MCF 10A (cell line): ENCODE measurements at regions not wholly inside any gene's neighbourhood (a gene's known extent, or its start where the extent isn't known, plus 50 kb on each side); places are given as distances from the start of the nearest gene placed in this dataset.
"Not testable (repeated sequence)": the region's sequence is repeated elsewhere in the genome, so short reads cannot be mapped to it uniquely, and the experiment has no call there.

ENCODE experiments used
- BruUV-seq: library from RNA; stranded (reverse); fragments of 400-500 nt; replicated peaks from 2 replicates; lab custom pipeline; 2021; lab: Mats Ljungman, UMichigan
- CTCF ChIA-PET: fragments of 300-600 bp; sonication (Branson Sonifier 250); formaldehyde crosslinking; extraction: SDS; loops from one replicate; lab custom pipeline; 2021; ENCODE audit warnings: antibody characterized with exemption, inconsistent platforms; lab: Yijun Ruan, JAX
- POLR2A ChIA-PET: fragments of 300-600, 350-650 bp; sonication (Branson Sonifier 250); formaldehyde crosslinking; extraction: SDS; loops from one replicate; lab custom pipeline; 2020; ENCODE audit warnings: antibody characterized with exemption, inconsistent platforms; lab: Yijun Ruan, JAX
- DNase-seq: peaks from one replicate; pipeline ENCODE4 v3.0.0-alpha.2; 2018; ENCODE audit not compliant: unreplicated experiment
- H3K27ac Mint-ChIP-seq: one replicate; pipeline ENCODE4 v1.8.0; 2022; ENCODE audit warnings: mild to moderate bottlenecking, low read depth, mixed read lengths; ENCODE audit not compliant: unreplicated experiment
- H3K27me3 Mint-ChIP-seq: one replicate; pipeline ENCODE4 v1.8.0; 2022; ENCODE audit warnings: mixed read lengths; ENCODE audit not compliant: insufficient read depth, unreplicated experiment
- H3K36me3 Mint-ChIP-seq: one replicate; pipeline ENCODE4 v1.8.0; 2022; ENCODE audit warnings: mild to moderate bottlenecking, moderate library complexity, mixed read lengths; ENCODE audit not compliant: insufficient read depth, unreplicated experiment
- H3K4me1 Mint-ChIP-seq: one replicate; pipeline ENCODE4 v1.8.0; 2022; ENCODE audit warnings: mixed read lengths; ENCODE audit not compliant: insufficient read depth, unreplicated experiment
- H3K4me3 Mint-ChIP-seq: one replicate; pipeline ENCODE4 v1.8.0; 2022; ENCODE audit warnings: mild to moderate bottlenecking, moderate library complexity, mixed read lengths; ENCODE audit not compliant: unreplicated experiment
- H3K9me3 Mint-ChIP-seq: one replicate; pipeline ENCODE4 v1.8.0; 2022; ENCODE audit warnings: mixed read lengths; ENCODE audit not compliant: unreplicated experiment
- intact Hi-C: fragments of 100-400 bp; cut with micrococcal nuclease; formaldehyde crosslinking; loops from 2 replicates; pipeline ENCODE4 v1.14.1; 2022
- TF ChIP-seq, protein P1 (sequence below): fragments of 200-600 bp; IDR thresholded peaks from one replicate; pipeline ENCODE4 v1.8.0; 2022; ENCODE audit warnings: antibody characterized with exemption, mild to moderate bottlenecking; ENCODE audit not compliant: unreplicated experiment

DNA sequence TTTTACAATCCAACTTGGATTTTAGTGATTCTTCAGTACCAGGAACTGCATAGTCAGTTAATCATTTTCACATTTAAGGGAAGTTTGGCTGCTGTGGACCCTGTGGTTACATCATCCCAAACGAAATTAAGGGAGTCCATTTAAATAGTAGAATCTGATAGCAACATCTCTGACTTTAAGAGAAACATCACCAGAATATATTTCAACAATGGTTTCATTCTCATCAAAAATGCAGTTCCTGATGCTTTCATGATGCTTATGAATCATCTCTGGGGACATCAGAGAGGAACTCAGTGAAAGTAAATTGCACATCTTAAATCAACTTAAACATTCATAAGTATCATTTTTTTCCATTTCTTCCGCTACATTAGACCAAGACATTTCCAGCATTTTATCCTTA is 1170.7 kb downstream of the FSCB start:
- intact Hi-C loops, result no loop called here
- Mint-ChIP-seq H3K4me1 (no peaks in the 10 kb centered on the region), H3K36me3 (no peaks in the 10 kb centered on the region), H3K4me3 (no peak overlapping the region), H3K27me3 (no peaks in the 10 kb centered on the region), H3K9me3 (no peaks in the 10 kb centered on the region), H3K27ac (no peak overlapping the region)
- CTCF ChIA-PET, result no interaction called here
- no TSS peak for BruUV-seq
- POLR2A ChIA-PET, result interaction anchor here (0.7 kb wide), 1 partner anchor 228 kb away, joined by 3 read pairs; no protein-coding TSS in a partner anchor
- TF ChIP-seq, protein P1, sequence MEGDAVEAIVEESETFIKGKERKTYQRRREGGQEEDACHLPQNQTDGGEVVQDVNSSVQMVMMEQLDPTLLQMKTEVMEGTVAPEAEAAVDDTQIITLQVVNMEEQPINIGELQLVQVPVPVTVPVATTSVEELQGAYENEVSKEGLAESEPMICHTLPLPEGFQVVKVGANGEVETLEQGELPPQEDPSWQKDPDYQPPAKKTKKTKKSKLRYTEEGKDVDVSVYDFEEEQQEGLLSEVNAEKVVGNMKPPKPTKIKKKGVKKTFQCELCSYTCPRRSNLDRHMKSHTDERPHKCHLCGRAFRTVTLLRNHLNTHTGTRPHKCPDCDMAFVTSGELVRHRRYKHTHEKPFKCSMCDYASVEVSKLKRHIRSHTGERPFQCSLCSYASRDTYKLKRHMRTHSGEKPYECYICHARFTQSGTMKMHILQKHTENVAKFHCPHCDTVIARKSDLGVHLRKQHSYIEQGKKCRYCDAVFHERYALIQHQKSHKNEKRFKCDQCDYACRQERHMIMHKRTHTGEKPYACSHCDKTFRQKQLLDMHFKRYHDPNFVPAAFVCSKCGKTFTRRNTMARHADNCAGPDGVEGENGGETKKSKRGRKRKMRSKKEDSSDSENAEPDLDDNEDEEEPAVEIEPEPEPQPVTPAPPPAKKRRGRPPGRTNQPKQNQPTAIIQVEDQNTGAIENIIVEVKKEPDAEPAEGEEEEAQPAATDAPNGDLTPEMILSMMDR, result no peak
- no peak for DNase-seq

DNA sequence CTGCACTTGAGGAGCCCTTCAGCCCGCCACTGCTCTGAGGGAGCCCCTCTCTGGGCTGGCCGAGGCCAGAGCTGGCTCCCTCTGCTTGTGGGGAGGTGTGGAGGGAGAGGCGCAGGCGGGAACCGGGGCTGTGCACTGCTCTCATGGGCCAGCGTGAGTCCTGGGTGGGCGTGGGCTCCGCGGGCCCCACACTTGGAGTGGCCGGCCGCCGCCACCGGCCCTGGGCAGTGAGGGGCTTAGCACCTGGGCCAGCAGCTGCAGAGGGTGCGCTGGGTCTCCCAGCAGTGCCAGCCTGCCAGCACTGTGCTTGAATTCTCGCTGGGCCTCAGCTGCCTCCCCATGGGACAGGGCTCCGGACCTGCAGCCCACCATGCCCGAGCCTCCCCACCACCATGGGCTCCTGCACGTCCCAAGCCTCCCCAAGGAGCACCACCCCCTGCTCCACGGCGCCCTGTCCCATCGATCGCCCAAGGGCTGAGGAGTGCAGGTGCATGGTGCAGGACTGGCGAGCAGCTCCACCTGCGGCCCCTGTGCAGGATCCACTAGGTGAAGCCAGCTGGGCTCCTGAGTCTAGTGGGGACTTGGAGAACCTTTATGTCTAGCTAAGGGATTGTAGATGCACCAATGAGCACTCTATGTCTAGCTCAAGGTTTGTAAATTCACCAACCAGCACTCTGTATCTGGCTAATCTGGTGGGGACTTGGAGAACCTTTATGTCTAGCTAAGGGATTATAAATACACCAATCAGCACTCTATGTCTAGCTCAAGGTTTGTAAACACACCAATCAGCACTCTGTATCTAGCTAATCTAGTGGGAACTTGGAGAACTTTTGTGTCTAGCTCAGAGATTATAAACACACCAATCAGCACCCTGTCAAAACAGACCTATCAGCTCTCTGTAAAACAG is 1180.3 kb downstream of the FSCB start:
- not testable (repeated sequence) for BruUV-seq

DNA sequence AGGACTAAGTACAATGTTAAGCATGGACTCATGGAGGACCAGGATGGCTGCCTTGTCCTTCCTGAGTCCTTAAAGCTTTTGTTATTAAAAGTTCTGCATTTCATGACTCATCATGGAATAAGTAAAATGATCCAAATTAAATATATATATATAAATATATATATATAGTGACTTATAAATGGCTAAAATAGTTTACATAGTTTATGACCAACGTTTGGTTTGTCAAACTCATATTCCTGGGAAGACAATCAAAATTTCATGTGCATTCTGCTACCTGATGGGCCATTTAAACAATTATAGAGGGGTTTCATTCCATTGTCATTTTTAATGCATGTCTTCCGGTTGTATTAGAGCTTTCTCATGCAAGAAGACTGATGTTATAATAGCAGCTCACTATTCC is 1190.7 kb downstream of the FSCB start:
- Mint-ChIP-seq H3K9me3 (no peaks in the 10 kb centered on the region), H3K27ac (no peak overlapping the region), H3K4me3 (no peak overlapping the region), H3K36me3 (no peaks in the 10 kb centered on the region), H3K4me1 (no peaks in the 10 kb centered on the region), H3K27me3 (no peaks in the 10 kb centered on the region)
- no peak for DNase-seq
- POLR2A ChIA-PET, result no interaction called here
- TF ChIP-seq, protein P1, result no peak
- BruUV-seq, result no TSS peak
- CTCF ChIA-PET, result no interaction called here
- intact Hi-C loops, result no loop called here

More for the DNA sequence above, 1180.3 kb downstream of the FSCB start:
- H3K36me3 Mint-ChIP-seq, DNase-seq, POLR2A ChIA-PET, H3K4me1 Mint-ChIP-seq, H3K27me3 Mint-ChIP-seq, H3K27ac Mint-ChIP-seq, H3K4me3 Mint-ChIP-seq, CTCF ChIA-PET, intact Hi-C loops: not testable (repeated sequence)
- H3K9me3 Mint-ChIP-seq, result peaks cover 14% of the 10 kb centered on the region

DNA sequence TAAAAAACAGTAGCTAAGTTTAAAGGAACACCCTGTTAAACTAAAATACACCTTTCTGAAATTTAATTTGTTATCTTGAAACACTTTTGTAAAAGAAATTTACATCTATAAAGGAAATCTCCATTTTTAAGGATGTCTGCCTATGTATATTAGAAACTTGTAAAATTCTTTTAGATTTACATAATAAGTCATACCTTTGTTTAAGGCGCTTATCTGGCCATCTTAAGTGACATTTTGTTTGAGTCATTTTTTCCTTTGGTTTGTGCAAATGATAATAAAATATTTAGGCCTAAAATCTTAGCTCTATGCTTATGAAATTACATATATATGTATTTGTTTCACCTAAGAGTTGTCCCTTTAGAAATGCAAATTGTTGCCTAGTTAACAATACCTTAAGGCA is 1193.4 kb downstream of the FSCB start:
- Mint-ChIP-seq H3K4me3 (no peak overlapping the region), H3K36me3 (no peaks in the 10 kb centered on the region), H3K27me3 (no peaks in the 10 kb centered on the region), H3K27ac (no peak overlapping the region), H3K4me1 (no peaks in the 10 kb centered on the region), H3K9me3 (no peaks in the 10 kb centered on the region)
- intact Hi-C loops, result no loop called here
- POLR2A ChIA-PET, result no interaction called here
- no TSS peak for BruUV-seq
- CTCF ChIA-PET, result interaction anchor here (0.6 to 1.9 kb wide), 3 partner anchors 26 to 1085 kb away, joined by 3 to 5 read pairs (median 3); no protein-coding TSS in a partner anchor
- TF ChIP-seq, protein P1, result no peak
- no peak for DNase-seq
